ENCODE measurements at regions not wholly inside any gene's neighbourhood (a gene's known extent, or its start where the extent isn't known, plus 50 kb on each side); places are given as distances from the start of the nearest gene placed in this dataset.

DNA sequence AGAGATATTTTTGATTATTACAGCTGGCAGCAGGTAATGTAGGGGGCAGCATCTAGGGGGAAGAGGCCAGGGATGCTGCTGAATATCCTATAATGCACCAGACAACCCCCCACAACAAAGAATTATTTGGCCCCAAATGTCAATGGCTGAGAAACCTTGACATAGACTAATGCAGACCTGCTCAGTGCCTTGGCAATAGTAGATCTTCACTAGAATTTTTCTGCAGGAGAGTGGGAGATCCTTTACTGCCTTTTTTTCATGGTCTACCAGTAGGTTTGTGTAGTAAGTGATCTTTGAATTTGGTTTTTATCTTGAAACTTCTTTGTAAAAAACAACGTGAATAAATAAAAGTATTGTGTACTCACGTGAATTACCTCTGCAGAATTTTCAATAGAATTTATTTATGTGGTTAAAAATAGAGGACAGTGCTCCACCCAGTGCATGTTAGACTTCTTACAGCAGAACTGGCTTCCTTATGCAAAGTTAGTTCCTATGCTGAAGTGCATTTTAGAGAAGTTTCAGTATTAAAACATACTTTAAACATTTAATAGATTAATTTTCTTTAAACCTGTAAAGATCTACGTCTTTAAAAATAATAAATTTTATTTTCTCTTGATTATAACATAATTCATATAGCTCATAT is 199.6 kb upstream of the HDAC9 start:
- TF ChIP-seq Cebpa-rat (IDR thresholded peaks at IDR 0.05): no peak
- Histone ChIP-seq H3K9ac (no peak overlapping the region), H3K9me3 (replicated peaks in 1 of 11) (0 out of 22 replicates have a peak, but pooled peaks cover 0 to 11% (median 0%) of the 10 kb centered on the region in 11 experiments)

DNA sequence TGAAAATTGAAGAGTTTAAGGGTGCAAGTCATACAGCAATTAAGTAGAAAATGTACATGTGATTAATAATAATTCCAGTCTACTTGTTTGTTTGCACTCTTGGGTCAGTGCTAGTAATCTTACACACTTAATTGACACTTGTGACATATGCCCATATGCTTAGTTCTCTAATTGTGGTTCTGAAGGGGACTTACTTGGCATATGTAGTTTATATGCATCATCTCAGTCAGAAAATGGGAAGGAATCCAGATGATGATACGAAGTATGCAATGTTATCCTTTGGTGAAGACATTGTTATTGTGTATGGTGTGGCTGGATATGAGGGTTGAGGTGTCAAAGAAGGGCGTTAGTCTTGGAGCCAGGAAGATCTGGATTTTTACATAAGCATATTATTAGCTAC is 193.5 kb upstream of the HDAC9 start:
- Histone ChIP-seq H4K20me1 (0 out of 22 replicates have a peak, but pooled peaks cover 0 to 9% (median 0%) of the 10 kb centered on the region in 11 experiments), H3K4me1 (no peaks in the 10 kb centered on the region)
- no peak for TF ChIP-seq Cebpa-rat (IDR thresholded peaks at IDR 0.05)

More for the DNA sequence above, 199.6 kb upstream of the HDAC9 start:
- no peaks in the 10 kb centered on the region for H3K27me3 ChIP-seq
- no peaks in the 10 kb centered on the region for H3K36me3 ChIP-seq
- H3K4me1 ChIP-seq: peaks cover 12 to 31% (median 20%) of the 10 kb centered on the region in 10 experiments
- peak overlapping the region in 1 of 11 experiments; percentile 26; a peak in 3 of 22 replicates for H3K4me2 ChIP-seq
- no peaks in the 10 kb centered on the region for H4K20me1 ChIP-seq
- no peak overlapping the region for H3K27ac ChIP-seq
- H3K4me3 ChIP-seq: no peak overlapping the region

DNA sequence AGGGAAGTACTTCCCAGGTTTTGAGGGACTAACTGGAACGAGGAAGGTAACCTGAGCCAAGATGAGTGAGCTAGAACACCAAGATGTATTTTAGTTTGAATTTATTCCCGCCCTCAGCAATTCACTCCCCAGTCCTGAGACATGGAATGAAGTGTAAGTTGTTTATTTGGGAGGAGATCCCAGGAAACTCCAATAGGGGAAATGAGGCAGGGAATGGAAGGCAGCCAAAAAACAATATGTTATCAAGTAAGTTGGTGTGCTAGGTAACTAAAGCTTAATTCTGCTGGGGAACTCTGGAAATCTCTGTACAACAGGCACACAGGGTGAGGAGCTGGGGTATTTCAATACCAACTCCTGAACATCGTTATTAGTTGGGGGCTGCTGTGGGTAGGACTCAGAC is 189.7 kb upstream of the HDAC9 start:
- Histone ChIP-seq H3K36me3 (no peaks in the 10 kb centered on the region), H3K4me3 (no peak overlapping the region), H3K9me3 (replicated peaks in 1 of 11) (0 out of 22 replicates have a peak, but pooled peaks cover 0 to 5% (median 0%) of the 10 kb centered on the region in 11 experiments), H3K4me1 (peaks cover 0 to 5% (median 0%) of the 10 kb centered on the region in 10 experiments; a peak in 1 of 20 replicates), H3K4me2 (no peak overlapping the region), H3K27me3 (no peaks in the 10 kb centered on the region), H3K9ac (no peak overlapping the region), H3K27ac (no peak overlapping the region), H4K20me1 (0 out of 22 replicates have a peak, but pooled peaks cover 0 to 9% (median 0%) of the 10 kb centered on the region in 11 experiments)
- no peak for TF ChIP-seq Cebpa-rat (IDR thresholded peaks at IDR 0.05)

More for the DNA sequence above, 193.5 kb upstream of the HDAC9 start:
- no peak overlapping the region for H3K4me3 ChIP-seq
- no peaks in the 10 kb centered on the region for H3K36me3 ChIP-seq
- H3K27ac ChIP-seq: no peak overlapping the region
- H3K27me3 ChIP-seq: no peaks in the 10 kb centered on the region
- no peak overlapping the region for H3K4me2 ChIP-seq
- 0 out of 22 replicates have a peak, but pooled peaks cover 0 to 5% (median 0%) of the 10 kb centered on the region in 11 experiments for H3K9me3 ChIP-seq (replicated peaks in 1 of 11)
- H3K9ac ChIP-seq: no peak overlapping the region

DNA sequence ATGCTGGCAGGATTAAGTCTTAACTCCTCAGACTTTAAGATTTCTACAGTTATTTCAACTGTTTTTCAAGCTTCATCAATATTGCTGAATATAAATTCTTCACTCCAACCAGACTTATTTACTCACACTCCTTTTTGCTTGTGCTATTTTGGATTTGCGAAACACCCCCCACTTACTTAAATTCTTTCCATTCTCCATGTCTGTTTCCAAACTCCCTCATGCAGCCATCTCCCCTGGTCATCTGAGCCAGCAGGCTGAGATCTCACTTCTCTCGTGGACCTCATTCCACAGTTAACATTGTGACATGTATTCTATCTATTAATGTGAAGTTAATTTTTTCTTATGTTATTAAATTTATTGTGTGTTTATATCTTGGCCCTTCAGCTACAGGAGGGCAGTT is 188.9 kb upstream of the HDAC9 start:
- Histone ChIP-seq H3K9ac (no peak overlapping the region), H4K20me1 (0 out of 22 replicates have a peak, but pooled peaks cover 0 to 9% (median 0%) of the 10 kb centered on the region in 11 experiments), H3K4me2 (no peak overlapping the region), H3K4me1 (peaks cover 0 to 5% (median 0%) of the 10 kb centered on the region in 10 experiments; a peak in 1 of 20 replicates), H3K27ac (no peak overlapping the region), H3K4me3 (no peak overlapping the region), H3K36me3 (no peaks in the 10 kb centered on the region), H3K27me3 (no peaks in the 10 kb centered on the region), H3K9me3 (replicated peaks in 1 of 11) (0 out of 22 replicates have a peak, but pooled peaks cover 0 to 5% (median 0%) of the 10 kb centered on the region in 11 experiments)
- TF ChIP-seq Cebpa-rat (IDR thresholded peaks at IDR 0.05): no peak

DNA sequence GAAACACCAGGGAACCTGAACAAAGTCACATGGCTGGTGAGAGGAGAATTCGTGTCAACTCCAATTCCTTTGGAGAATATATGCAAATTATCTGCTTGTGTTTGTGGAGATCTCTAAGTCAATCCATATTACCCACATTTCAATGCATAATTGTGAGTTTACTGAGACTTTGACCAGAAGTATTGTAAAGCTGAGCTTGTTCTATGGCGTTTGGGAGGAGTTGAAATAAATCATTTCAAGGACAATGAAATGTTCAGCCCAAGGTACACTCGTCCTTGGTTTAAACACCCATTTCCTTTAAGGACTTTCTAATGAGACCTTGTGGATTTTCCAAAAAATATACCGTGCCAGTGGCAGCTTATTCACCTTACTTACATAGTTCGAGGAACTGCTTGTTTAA is 186.6 kb upstream of the HDAC9 start:
- Histone ChIP-seq H4K20me1 (peaks cover 0 to 9% (median 0%) of the 10 kb centered on the region in 11 experiments; a peak in 1 of 22 replicates), H3K4me3 (no peak overlapping the region), H3K27me3 (no peaks in the 10 kb centered on the region)

DNA sequence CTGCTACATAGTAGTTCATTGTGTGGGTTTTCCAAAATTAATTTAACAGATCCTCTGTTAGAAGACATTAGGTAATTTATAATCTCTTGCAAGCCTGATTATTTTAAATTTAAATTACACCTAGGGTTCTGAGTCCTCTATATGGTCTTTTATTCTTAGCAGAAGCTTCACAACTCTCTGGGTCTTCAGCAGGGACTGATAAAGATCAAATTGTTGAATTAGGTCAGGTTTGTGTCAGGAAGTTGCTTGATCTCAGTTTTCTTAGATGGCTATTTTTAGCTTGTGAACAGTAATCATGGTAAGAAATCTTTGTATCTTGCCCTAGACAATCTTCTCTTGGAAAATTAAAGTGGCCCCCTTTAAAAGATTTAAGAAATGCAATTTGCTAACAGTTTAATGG is 183.1 kb upstream of the HDAC9 start:
- Histone ChIP-seq H4K20me1 (peaks cover 0 to 3% (median 0%) of the 10 kb centered on the region in 11 experiments; a peak in 1 of 22 replicates), H3K4me3 (no peak overlapping the region), H3K4me2 (peak overlapping the region in 2 of 11 experiments; percentile 17 to 28; a peak in 2 of 22 replicates), H3K9me3 (replicated peaks in 1 of 11) (peaks cover 0 to 7% (median 0%) of the 10 kb centered on the region in 11 experiments; a peak in 2 of 22 replicates), H3K27me3 (no peaks in the 10 kb centered on the region), H3K27ac (no peak overlapping the region), H3K4me1 (peaks cover 0 to 8% (median 3%) of the 10 kb centered on the region in 10 experiments; a peak in 12 of 20 replicates), H3K9ac (no peak overlapping the region), H3K36me3 (no peaks in the 10 kb centered on the region)
- TF ChIP-seq Cebpa-rat (IDR thresholded peaks at IDR 0.05): no peak

More for the DNA sequence above, 186.6 kb upstream of the HDAC9 start:
- Histone ChIP-seq H3K36me3 (no peaks in the 10 kb centered on the region), H3K9me3 (replicated peaks in 1 of 11) (peaks cover 0 to 7% (median 0%) of the 10 kb centered on the region in 11 experiments; a peak in 1 of 22 replicates), H3K4me2 (no peak overlapping the region), H3K4me1 (peaks cover 0 to 6% (median 0%) of the 10 kb centered on the region in 10 experiments; a peak in 3 of 20 replicates), H3K9ac (no peak overlapping the region), H3K27ac (no peak overlapping the region)
- no peak for TF ChIP-seq Cebpa-rat (IDR thresholded peaks at IDR 0.05)

DNA sequence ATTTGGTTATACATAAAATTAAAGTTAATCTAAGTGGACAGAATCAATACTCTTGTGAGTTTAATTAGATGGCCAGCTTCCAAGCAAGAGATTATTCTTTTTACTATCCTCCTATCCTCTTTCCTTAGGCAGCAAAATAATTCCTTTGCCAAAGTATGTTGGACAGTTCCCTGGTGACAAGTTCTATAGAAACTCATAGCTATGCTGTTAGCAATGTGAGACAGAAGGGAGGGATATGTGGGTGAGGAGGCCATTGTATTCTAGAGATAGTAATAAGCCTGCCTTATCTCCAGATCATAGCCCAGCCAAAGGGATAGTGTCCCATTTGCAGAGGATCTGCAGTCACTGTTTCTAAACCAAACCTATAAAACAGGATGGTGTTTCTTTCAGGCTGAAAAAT is 181.6 kb upstream of the HDAC9 start:
- H3K4me1 ChIP-seq: peaks cover 0 to 14% (median 5%) of the 10 kb centered on the region in 10 experiments; a peak in 12 of 20 replicates

DNA sequence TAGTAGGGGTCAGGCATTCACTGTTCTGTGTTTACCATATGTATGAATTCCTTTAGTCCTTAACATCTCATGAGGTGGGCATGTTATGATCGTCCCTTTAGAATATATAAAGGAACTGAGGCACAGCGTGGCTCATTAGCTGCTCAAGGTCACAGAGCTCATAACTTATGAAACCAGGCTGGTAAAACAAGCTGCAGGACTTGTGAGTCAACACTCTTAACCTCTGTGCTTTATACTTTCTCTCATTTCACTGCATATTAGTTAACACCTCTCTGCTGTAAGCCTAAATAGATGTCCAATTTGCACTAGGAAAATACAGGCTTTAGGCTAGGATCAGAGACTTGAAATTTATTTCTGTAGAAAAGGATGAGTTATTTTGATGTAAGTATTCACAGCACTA is 180.3 kb upstream of the HDAC9 start:
- peaks cover 0 to 3% (median 0%) of the 10 kb centered on the region in 11 experiments; a peak in 1 of 22 replicates for H4K20me1 ChIP-seq
- no peak overlapping the region for H3K4me2 ChIP-seq
- H3K27me3 ChIP-seq: no peaks in the 10 kb centered on the region
- H3K4me1 ChIP-seq: peaks cover 0 to 14% (median 6%) of the 10 kb centered on the region in 10 experiments; a peak in 12 of 20 replicates
- no peak overlapping the region for H3K4me3 ChIP-seq
- TF ChIP-seq Cebpa-rat (IDR thresholded peaks at IDR 0.05): no peak
- no peak overlapping the region for H3K27ac ChIP-seq
- H3K9me3 ChIP-seq (replicated peaks in 1 of 11): peaks cover 0 to 7% (median 0%) of the 10 kb centered on the region in 11 experiments; a peak in 2 of 22 replicates
- no peak overlapping the region for H3K9ac ChIP-seq
- H3K36me3 ChIP-seq: no peaks in the 10 kb centered on the region

More for the DNA sequence above, 181.6 kb upstream of the HDAC9 start:
- H3K27me3 ChIP-seq: no peaks in the 10 kb centered on the region
- H3K4me2 ChIP-seq: no peak overlapping the region
- no peak overlapping the region for H3K4me3 ChIP-seq
- no peaks in the 10 kb centered on the region for H3K36me3 ChIP-seq
- peaks cover 0 to 3% (median 0%) of the 10 kb centered on the region in 11 experiments; a peak in 1 of 22 replicates for H4K20me1 ChIP-seq
- H3K27ac ChIP-seq: no peak overlapping the region
- no peak for TF ChIP-seq Cebpa-rat (IDR thresholded peaks at IDR 0.05)
- no peak overlapping the region for H3K9ac ChIP-seq
- H3K9me3 ChIP-seq (replicated peaks in 1 of 11): peaks cover 0 to 7% (median 0%) of the 10 kb centered on the region in 11 experiments; a peak in 2 of 22 replicates

DNA sequence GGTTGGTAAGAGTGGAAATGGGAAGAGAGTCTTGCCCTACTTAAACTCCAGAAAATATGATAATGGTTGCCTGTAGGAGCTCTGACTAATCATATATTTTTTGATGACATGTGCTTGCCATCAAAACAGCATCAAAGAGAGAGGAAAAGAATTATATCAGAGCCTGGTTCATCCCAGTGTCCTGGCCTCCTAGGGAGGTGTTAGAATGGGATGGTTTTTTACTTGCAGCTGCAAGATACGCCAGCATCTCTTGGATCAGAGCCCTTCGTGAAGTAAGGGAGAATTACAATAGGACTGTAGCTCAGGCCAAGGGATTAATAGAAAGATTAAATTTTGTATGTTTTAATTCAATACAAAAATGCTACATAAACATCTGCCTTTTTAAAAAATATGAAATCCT is 177.6 kb upstream of the HDAC9 start:
- Histone ChIP-seq H3K4me3 (no peak overlapping the region), H3K9me3 (replicated peaks in 1 of 11) (no peaks in the 10 kb centered on the region; a peak in 1 of 22 replicates), H3K4me1 (peaks cover 0 to 20% (median 3%) of the 10 kb centered on the region in 10 experiments; a peak in 10 of 20 replicates), H3K36me3 (no peaks in the 10 kb centered on the region), H3K27ac (peak overlapping the region in 5 of 11 experiments; percentile 8 to 62 (median 53); a peak in 8 of 22 replicates), H3K9ac (no peak overlapping the region), H3K27me3 (no peaks in the 10 kb centered on the region), H4K20me1 (peaks cover 0 to 3% (median 0%) of the 10 kb centered on the region in 11 experiments; a peak in 1 of 22 replicates), H3K4me2 (peak overlapping the region in 4 of 11 experiments; percentile 19 to 47 (median 24); a peak in 6 of 22 replicates)
- TF ChIP-seq Cebpa-rat (IDR thresholded peaks at IDR 0.05): no peak
